ENCODE measurements at regions not wholly inside any gene's neighbourhood (a gene's known extent, or its start where the extent isn't known, plus 50 kb on each side); places are given as distances from the start of the nearest gene placed in this dataset.

GRCh38 chr4:165707128-165707527 lies 165.9 kb upstream of the TLL1 start:
- Histone ChIP-seq H3K9ac (ENCODE audit: insufficient read depth, low read length) (no peak overlapping the region), H3K27me3 (ENCODE audit: control insufficient read depth, insufficient read depth, low read length) (no peaks in the 10 kb centered on the region), H3K79me2 (ENCODE audit: control insufficient read depth, insufficient read depth, low read length) (no peaks in the 10 kb centered on the region), H3K9me3 (ENCODE audit: control insufficient read depth, insufficient read depth, low read depth, low read length) (no peaks in the 10 kb centered on the region), H3K4me2 (ENCODE audit: extremely low read depth, insufficient read depth, low read length) (no peak overlapping the region), H3K4me3 (replicated peaks in 1 of 4; ENCODE audit: control extremely low read depth in 1 of 4, insufficient read depth in 1 of 4, low read depth in 3 of 4, low read length in 4 of 4) (no peak overlapping the region), H3K4me1 (ENCODE audit: control insufficient read depth, extremely low read depth, insufficient read depth, low read length) (no peaks in the 10 kb centered on the region), H2AFZ (ENCODE audit: low read length) (no peak overlapping the region), H3K36me3 (ENCODE audit: control insufficient read depth, insufficient read depth, low read length) (no peaks in the 10 kb centered on the region), H3K27ac (ENCODE audit: insufficient read depth, low read length) (no peak overlapping the region), H4K20me1 (ENCODE audit: control insufficient read depth, extremely low read depth, insufficient read depth, low read length) (no peaks in the 10 kb centered on the region)
- TF ChIP-seq EZH2 (IDR thresholded peaks at IDR 0.05; ENCODE audit: low read length, missing control alignments) (no peak), CTCF (conservative IDR thresholded peaks at IDR 0.05 in 1 of 2, IDR thresholded peaks at IDR 0.05 in 1 of 2; ENCODE audit: low read depth in 1 of 2, low read length in 2 of 2) (no peak)
- DNase-seq (ENCODE audit: low read depth in 2 of 2) = no peak

GRCh38 chr4:165709516-165709915 lies 163.5 kb upstream of the TLL1 start:
- H3K9me3 ChIP-seq (ENCODE audit: control insufficient read depth, insufficient read depth, low read depth, low read length) = no peaks in the 10 kb centered on the region
- no peak for DNase-seq (ENCODE audit: low read depth in 2 of 2)
- H3K4me1 ChIP-seq (ENCODE audit: control insufficient read depth, extremely low read depth, insufficient read depth, low read length) = no peaks in the 10 kb centered on the region
- TF ChIP-seq CTCF (conservative IDR thresholded peaks at IDR 0.05 in 1 of 2, IDR thresholded peaks at IDR 0.05 in 1 of 2; ENCODE audit: low read depth in 1 of 2, low read length in 2 of 2) (no peak), EZH2 (IDR thresholded peaks at IDR 0.05; ENCODE audit: low read length, missing control alignments) (no peak)
- H3K9ac ChIP-seq (ENCODE audit: insufficient read depth, low read length) = no peak overlapping the region
- no peaks in the 10 kb centered on the region for H3K79me2 ChIP-seq (ENCODE audit: control insufficient read depth, insufficient read depth, low read length)
- no peak overlapping the region for H3K27ac ChIP-seq (ENCODE audit: insufficient read depth, low read length)
- no peaks in the 10 kb centered on the region for H3K36me3 ChIP-seq (ENCODE audit: control insufficient read depth, insufficient read depth, low read length)
- no peaks in the 10 kb centered on the region for H3K27me3 ChIP-seq (ENCODE audit: control insufficient read depth, insufficient read depth, low read length)
- no peak overlapping the region for H3K4me2 ChIP-seq (ENCODE audit: extremely low read depth, insufficient read depth, low read length)
- no peak overlapping the region for H3K4me3 ChIP-seq (replicated peaks in 1 of 4; ENCODE audit: control extremely low read depth in 1 of 4, insufficient read depth in 1 of 4, low read depth in 3 of 4, low read length in 4 of 4)
- H2AFZ ChIP-seq (ENCODE audit: low read length) = no peak overlapping the region
- H4K20me1 ChIP-seq (ENCODE audit: control insufficient read depth, extremely low read depth, insufficient read depth, low read length) = no peaks in the 10 kb centered on the region

GRCh38 chr4:165709973-165710526 lies 163.0 kb upstream of the TLL1 start:
- no peaks in the 10 kb centered on the region for H3K27me3 ChIP-seq (ENCODE audit: control insufficient read depth, insufficient read depth, low read length)
- no peak overlapping the region for H3K4me3 ChIP-seq (replicated peaks in 1 of 4; ENCODE audit: control extremely low read depth in 1 of 4, insufficient read depth in 1 of 4, low read depth in 3 of 4, low read length in 4 of 4)
- H3K79me2 ChIP-seq (ENCODE audit: control insufficient read depth, insufficient read depth, low read length) = no peaks in the 10 kb centered on the region
- H3K4me2 ChIP-seq (ENCODE audit: extremely low read depth, insufficient read depth, low read length) = no peak overlapping the region
- no peaks in the 10 kb centered on the region for H3K36me3 ChIP-seq (ENCODE audit: control insufficient read depth, insufficient read depth, low read length)
- H3K9me3 ChIP-seq (ENCODE audit: control insufficient read depth, insufficient read depth, low read depth, low read length) = no peaks in the 10 kb centered on the region
- H3K9ac ChIP-seq (ENCODE audit: insufficient read depth, low read length) = no peak overlapping the region
- no peak for DNase-seq (ENCODE audit: low read depth in 2 of 2)
- no peaks in the 10 kb centered on the region for H3K4me1 ChIP-seq (ENCODE audit: control insufficient read depth, extremely low read depth, insufficient read depth, low read length)
- H3K27ac ChIP-seq (ENCODE audit: insufficient read depth, low read length) = no peak overlapping the region
- no peaks in the 10 kb centered on the region for H4K20me1 ChIP-seq (ENCODE audit: control insufficient read depth, extremely low read depth, insufficient read depth, low read length)
- TF ChIP-seq EZH2 (IDR thresholded peaks at IDR 0.05; ENCODE audit: low read length, missing control alignments) (no peak), CTCF (conservative IDR thresholded peaks at IDR 0.05 in 1 of 2, IDR thresholded peaks at IDR 0.05 in 1 of 2; ENCODE audit: low read depth in 1 of 2, low read length in 2 of 2) (no peak)
- no peak overlapping the region for H2AFZ ChIP-seq (ENCODE audit: low read length)

All from fibroblast of lung (primary cell).